GM19043 (cell line): ENCODE measurements at regions not wholly inside any gene's neighbourhood (a gene's known extent, or its start where the extent isn't known, plus 50 kb on each side); places are given as distances from the start of the nearest gene placed in this dataset.
"Not testable (repeated sequence)": the region's sequence is repeated elsewhere in the genome, so short reads cannot be mapped to it uniquely, and the experiment has no call there.

Experiments
- ATAC-seq: cut with Tn5 transposase; IDR thresholded peaks from one replicate; pipeline ENCODE4 v1.9.1; 2021; ENCODE audit warnings: low read depth; ENCODE audit not compliant: unreplicated experiment

- ATAC-seq: no peak
These were observed 131.0 kb upstream of the RORB start for GRCh38 chr9:74366111-74366510.

GRCh38 chr9:74369844-74370243, 127.3 kb upstream of the RORB start:
- no peak for ATAC-seq

- ATAC-seq: no peak
These were observed 123.8 kb upstream of the RORB start for GRCh38 chr9:74373348-74373747.

- ATAC-seq: peak; percentile 68
These were observed 117.4 kb upstream of the RORB start for GRCh38 chr9:74379718-74380117.

- ATAC-seq: no peak
These were observed 105.3 kb upstream of the RORB start for GRCh38 chr9:74391816-74392215.

GRCh38 chr9:74403581-74403980, 93.6 kb upstream of the RORB start:
- no peak for ATAC-seq

- no peak for ATAC-seq
These were observed 92.5 kb upstream of the RORB start for GRCh38 chr9:74404620-74405019.

- no peak for ATAC-seq
These were observed 90.0 kb upstream of the RORB start for GRCh38 chr9:74407166-74407565.

- no peak for ATAC-seq
These were observed 84.7 kb upstream of the RORB start for GRCh38 chr9:74412236-74412979.

- ATAC-seq: no peak
These were observed 83.3 kb upstream of the RORB start for GRCh38 chr9:74413876-74414275.

GRCh38 chr9:74414325-74414724, 82.8 kb upstream of the RORB start:
- ATAC-seq: no peak

GRCh38 chr9:74415995-74416394, 81.1 kb upstream of the RORB start:
- no peak for ATAC-seq

- not testable (repeated sequence) for ATAC-seq
These were observed 72.6 kb upstream of the RORB start for GRCh38 chr9:74424488-74424887.

- ATAC-seq: no peak
These were observed 65.7 kb upstream of the RORB start for GRCh38 chr9:74431467-74431866.

- no peak for ATAC-seq
These were observed 53.9 kb upstream of the RORB start for GRCh38 chr9:74443036-74443750.

GRCh38 chr9:74444369-74444768, 52.8 kb upstream of the RORB start:
- ATAC-seq: no peak
